Gastroesophageal sphincter (tissue), 3 donors: ENCODE measurements at regions not wholly inside any gene's neighbourhood (a gene's known extent, or its start where the extent isn't known, plus 50 kb on each side); places are given as distances from the start of the nearest gene placed in this dataset.

Experiments used
- CTCF ChIP-seq, 4 experiments: fragments of 200-600 bp in 2 of 4; fragments of 450-650 bp in 2 of 4; sonication (generic) in 1 of 4; IDR thresholded peaks; one replicate each; pipeline ENCODE4 v1.5.1; 2017 to 2019; ENCODE audit warnings: antibody characterized with exemption in 4 of 4, mild to moderate bottlenecking in 2 of 4, moderate library complexity in 2 of 4
- POLR2A ChIP-seq, 2 donors: fragments of 450-650 bp; IDR thresholded peaks; one replicate each; pipeline ENCODE4 v1.6.1; 2017; ENCODE audit warnings: antibody characterized with exemption in 2 of 2, mild to moderate bottlenecking in 2 of 2, moderate library complexity in 1 of 2

- TF ChIP-seq CTCF (IDR thresholded peaks at IDR 0.05) (no peak), POLR2A (IDR thresholded peaks at IDR 0.05) (no peak)
Observed at GRCh38 chr5:28726815-28727214, 1688.4 kb upstream of the CDH9 start.
